HG03097 (cell line): ENCODE measurements at regions not wholly inside any gene's neighbourhood (a gene's known extent, or its start where the extent isn't known, plus 50 kb on each side); places are given as distances from the start of the nearest gene placed in this dataset.
"Not testable (repeated sequence)": the region's sequence is repeated elsewhere in the genome, so short reads cannot be mapped to it uniquely, and the experiment has no call there.

Experiments used
- ATAC-seq: cut with Tn5 transposase; IDR thresholded peaks from one replicate; pipeline ENCODE4 v1.9.1; 2021; ENCODE audit not compliant: unreplicated experiment, low FRiP score

DNA sequence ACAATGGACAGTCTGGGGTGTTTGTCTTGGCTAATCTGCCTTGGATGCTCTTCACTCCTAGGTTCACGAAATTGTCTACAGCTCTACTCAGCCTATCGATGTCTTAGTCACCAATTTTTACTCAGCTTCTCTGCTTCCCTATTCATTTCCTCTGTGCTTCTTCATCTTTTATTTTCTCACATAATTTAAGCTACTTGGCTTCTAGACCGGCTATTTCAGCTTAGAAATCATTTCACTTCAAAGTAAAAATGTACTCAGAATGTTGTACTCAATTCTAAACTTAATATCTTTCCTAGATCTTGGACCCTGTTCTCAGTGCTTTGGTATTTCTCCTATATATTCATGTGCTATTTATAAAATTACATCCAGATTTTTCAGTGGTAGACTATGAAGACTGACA lies 430.0 kb upstream of the FTMT start:
- ATAC-seq: no peak

DNA sequence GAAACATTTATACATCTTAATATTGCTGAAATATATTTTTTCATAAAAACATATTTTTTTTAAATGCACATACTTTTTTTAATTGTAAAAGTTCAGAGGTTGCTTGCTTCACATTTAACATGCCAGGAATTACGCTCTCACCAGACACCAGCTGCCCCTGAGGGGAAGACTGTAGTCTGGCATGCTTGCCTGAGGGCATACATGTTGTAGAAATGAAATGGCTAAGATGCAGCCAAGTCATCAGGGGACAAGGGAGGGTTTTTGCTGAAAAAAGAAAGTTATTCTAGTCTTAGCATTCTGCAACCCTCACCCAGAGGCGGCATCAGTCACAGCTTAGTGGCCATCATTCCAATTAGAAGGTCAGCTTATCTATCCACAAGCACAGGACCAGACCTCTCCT lies 426.7 kb upstream of the FTMT start:
- no peak for ATAC-seq

DNA sequence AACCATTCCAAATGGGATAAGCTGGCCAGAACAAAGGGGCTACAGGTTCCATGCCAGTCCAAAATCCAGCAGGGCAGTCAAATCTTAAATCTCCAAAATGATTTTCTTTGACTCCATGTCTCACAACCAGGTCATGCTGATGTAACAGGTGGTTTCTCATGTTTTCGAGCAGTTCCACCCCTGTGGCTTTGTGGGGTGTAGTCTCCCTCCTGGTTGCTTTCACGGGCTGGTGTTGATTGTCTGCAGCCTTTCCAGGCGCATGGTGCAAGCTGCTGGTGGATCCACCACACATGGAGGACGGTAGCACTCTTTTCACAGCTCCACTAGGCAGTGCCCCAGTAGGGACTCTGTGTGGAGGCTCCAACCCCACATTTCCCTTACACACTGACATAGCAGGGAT lies 425.5 kb upstream of the FTMT start:
- ATAC-seq: no peak

DNA sequence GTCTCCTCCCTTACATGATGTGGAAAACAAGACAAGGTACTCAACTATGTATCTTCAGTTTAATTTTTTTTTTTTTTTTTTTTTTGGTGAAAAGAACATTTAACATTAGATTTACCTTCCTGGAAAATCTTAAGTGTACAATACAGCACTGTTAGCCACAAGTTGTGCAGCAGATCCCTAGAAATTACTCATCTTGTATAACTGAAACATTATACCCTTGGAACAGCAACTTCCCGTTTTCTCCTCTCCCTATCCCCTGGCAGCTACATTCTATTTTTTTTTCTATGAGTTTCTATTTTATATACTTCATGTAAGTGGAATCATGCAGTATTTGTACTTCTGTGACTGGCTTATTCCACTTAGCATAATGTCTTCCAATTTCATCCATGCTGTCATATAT lies 421.9 kb upstream of the FTMT start:
- ATAC-seq: no peak

GRCh38 chr5:121430538-121430937 lies 421.1 kb upstream of the FTMT start:
- ATAC-seq: no peak

DNA sequence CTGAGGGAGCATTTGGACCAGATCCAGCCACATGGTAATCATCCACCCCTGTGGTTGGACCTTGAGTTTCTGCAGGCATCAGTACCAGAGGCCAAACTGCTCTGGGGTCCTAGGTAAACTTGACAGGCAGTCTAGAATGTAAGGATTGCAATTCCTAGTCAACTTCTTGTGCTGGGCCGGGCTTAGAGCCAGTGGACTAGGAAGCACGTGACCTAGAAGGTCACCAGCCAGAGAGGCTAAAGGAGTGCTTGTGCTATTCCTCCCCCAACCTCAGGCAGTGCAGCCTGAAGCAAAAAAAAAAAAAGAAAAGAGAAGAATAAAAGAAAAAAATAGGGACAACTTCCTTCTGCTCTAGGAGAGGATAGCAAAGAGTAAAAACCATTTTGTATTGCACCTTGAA lies 406.2 kb upstream of the FTMT start:
- no peak for ATAC-seq

- ATAC-seq: no peak
Measured at GRCh38 chr5:121462441-121462840, 389.2 kb upstream of the FTMT start.

DNA sequence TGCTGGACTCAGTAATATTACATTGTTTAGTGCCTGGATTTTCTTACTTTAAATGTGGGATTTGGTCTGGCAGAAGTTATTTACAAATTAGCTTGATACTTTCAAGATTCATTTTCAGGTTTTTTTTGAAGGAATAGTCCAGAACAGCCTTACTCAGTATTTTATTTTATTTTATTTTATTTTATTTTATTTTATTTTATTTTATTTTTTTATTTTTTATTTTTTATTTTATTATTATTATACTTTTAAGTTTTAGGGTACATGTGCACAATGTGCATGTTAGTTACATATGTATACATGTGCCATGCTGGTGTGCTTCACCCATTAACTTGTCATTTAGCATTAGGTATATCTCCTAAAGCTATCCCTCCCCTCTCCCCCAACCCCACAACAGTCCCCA lies 380.5 kb upstream of the FTMT start:
- not testable (repeated sequence) for ATAC-seq

GRCh38 chr5:121478636-121479035 lies 373.0 kb upstream of the FTMT start:
- ATAC-seq: no peak

- ATAC-seq: no peak
Measured at GRCh38 chr5:121479337-121479736, 372.3 kb upstream of the FTMT start.

DNA sequence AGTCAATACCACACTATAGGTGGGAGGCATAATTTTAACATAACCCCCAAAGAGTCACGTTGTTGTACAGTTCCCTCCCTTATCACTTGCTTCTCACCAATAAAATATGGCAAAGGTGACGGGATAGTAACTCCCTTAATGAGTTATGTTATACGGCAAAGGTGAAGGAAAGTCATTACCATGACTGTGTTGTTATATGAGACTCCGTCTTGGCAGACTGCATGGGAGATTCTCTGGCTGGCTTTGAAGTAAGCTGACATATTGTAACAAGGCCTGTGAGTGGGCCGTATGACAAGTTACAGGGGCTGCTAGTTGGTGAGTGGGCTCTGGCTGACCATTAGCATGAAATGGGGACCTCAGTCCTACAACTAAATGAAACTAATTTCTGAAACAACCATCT lies 366.4 kb upstream of the FTMT start:
- ATAC-seq: no peak

GRCh38 chr5:121485999-121486398 lies 365.7 kb upstream of the FTMT start:
- ATAC-seq: not testable (repeated sequence)

DNA sequence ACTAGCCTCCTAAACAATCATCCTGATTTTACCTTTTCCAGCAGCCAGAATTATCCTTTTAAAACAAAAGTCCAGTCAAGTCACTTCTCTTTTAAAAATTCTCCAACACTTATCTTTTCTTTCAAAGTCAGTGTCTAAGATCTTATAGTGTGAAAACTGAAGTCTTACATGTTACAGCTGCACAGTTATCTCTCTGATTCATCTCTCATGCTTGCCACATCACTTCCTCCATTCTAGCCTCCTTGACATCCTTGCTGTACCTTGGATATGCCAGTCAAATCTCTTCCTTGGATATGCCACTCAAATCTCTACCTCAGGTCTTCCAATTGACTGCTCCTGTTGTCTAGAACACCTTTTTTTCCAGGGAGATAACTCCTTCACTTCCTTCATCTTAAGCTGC lies 361.7 kb upstream of the FTMT start:
- ATAC-seq: no peak

- ATAC-seq: no peak
Measured at GRCh38 chr5:121497176-121497575, 354.5 kb upstream of the FTMT start.

GRCh38 chr5:121500310-121500709 lies 351.4 kb upstream of the FTMT start:
- ATAC-seq: no peak

GRCh38 chr5:121503111-121503840 lies 348.4 kb upstream of the FTMT start:
- no peak for ATAC-seq

DNA sequence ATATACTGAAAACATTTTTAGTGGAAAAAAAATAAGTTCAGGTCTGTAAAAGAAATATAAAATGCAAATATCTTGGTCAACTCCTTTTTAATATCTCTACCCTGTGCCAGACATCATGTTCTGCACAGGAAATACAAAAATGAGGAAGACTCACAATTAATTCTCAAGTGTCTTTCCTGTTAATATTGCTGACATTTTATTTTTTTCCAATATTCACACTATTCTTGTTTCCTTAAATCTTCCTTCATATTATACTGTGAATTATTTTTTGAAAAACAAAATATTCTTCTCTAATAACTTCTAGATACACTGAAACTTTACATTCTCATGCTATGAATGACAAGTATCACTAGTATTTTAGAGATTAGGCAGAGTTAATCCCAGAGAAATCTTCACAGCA lies 334.7 kb upstream of the FTMT start:
- no peak for ATAC-seq

DNA sequence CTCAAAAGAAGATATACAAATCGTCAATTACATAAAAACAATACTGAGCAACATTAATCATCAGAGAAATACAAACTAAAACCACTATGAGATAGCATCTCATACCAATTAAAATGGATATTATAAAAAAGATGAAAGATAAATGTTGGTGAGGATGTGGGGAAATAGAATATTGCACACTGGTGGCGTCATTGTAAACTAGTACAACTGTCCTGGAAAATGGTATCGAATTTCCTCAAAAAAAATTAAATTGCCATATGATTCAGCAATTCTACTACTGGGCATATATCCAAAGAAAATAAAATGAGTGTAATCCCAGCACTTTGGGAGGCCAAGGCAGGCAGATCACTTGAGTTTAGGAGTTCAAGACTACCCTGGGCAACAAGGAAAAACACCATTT lies 326.0 kb upstream of the FTMT start:
- ATAC-seq: no peak

DNA sequence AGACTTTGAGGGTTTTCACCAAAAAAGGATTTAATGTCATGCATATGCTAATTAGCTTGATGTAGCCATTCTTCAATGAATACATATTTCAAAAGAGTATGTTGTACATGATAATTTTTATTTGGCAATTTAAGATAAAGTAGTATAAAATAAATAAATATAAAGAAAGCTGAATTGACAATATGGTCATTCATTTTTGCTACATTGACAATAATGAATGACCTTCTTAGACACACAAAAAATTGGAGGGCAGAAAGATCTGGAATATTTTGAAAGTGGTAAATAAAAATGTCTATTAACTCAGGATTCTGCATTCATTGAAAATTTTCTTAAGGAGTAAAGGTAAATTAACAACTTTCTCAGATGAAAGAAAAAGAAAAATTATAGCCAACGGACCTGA lies 324.8 kb upstream of the FTMT start:
- no peak for ATAC-seq

GRCh38 chr5:121533814-121534213 lies 317.9 kb upstream of the FTMT start:
- ATAC-seq: no peak

DNA sequence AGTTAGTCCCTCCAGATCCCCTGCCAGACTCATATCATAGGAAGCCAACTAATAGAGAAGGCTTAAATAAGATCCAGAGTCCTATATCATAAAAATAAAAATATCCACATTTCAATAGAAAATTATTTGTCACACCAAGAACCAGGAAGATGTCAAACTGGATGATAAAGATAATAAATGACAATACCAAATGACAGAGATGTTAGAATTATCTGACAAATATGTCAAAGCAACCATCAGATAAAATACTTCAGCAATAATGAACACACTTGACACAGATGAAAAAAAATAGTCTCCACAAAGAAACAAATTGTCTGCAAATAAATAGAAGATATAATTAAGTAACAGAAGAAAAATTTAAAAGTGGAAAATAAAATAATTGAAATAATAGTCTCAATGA lies 300.7 kb upstream of the FTMT start:
- no peak for ATAC-seq

DNA sequence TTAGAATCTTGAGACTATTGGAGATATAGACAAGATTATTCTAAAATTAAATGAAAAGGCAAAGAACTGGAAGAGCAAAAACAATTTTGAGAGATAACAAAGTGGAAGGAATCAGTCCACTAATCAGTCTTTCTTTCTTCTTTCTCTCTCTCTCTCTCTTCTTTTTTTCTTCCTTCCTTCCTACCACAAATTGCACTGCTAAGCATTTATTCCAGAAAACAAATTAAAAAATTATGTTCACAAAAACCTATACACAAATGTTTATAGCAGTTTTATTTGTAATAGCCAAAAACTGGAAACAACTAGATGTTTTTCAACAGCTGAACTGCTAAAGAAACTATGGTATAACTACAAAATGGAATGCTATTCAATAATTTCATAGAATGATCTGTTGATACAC lies 291.9 kb upstream of the FTMT start:
- ATAC-seq: no peak

- no peak for ATAC-seq
Measured at GRCh38 chr5:121572061-121572460, 279.6 kb upstream of the FTMT start.
